HepG2 (cell line): ENCODE measurements at regions not wholly inside any gene's neighbourhood (a gene's known extent, or its start where the extent isn't known, plus 50 kb on each side); places are given as distances from the start of the nearest gene placed in this dataset.

Experiments
- DRAP1 ChIP-seq: IDR thresholded peaks from 2 replicates; pipeline ENCODE4 v1.6.1; 2016; ENCODE audit warnings: missing genetic modification reagents, missing compliant biosample characterization
- IRF2 ChIP-seq: IDR thresholded peaks from 2 replicates; pipeline ENCODE4 v1.6.1; 2018; ENCODE audit warnings: missing genetic modification reagents, missing compliant biosample characterization
- PAX8 ChIP-seq: sonication (generic); formaldehyde crosslinking; IDR thresholded peaks from 2 replicates; pipeline ENCODE4 v1.8.0; 2022; ENCODE audit warnings: mild to moderate bottlenecking, missing genetic modification reagents, borderline replicate concordance
- PBX2 ChIP-seq: IDR thresholded peaks from 2 replicates; pipeline ENCODE4 v1.6.1; 2016; ENCODE audit warnings: control low read depth
- RNF219 ChIP-seq: sonication (generic); formaldehyde crosslinking; IDR thresholded peaks from 2 replicates; pipeline ENCODE4 v1.5.0; 2020; ENCODE audit warnings: mild to moderate bottlenecking, missing genetic modification reagents
- RXRB ChIP-seq: IDR thresholded peaks from 2 replicates; pipeline ENCODE4 v1.6.1; 2016; ENCODE audit warnings: borderline replicate concordance, missing genetic modification reagents, missing compliant biosample characterization
- SP140L ChIP-seq: sonication (generic); formaldehyde crosslinking; IDR thresholded peaks from 2 replicates; pipeline ENCODE4 v1.4.0; 2020; ENCODE audit warnings: missing genetic modification reagents, borderline replicate concordance
- ZBTB4 ChIP-seq: sonication (generic); formaldehyde crosslinking; IDR thresholded peaks from 2 replicates; pipeline ENCODE4 v1.4.0; 2020; ENCODE audit warnings: missing genetic modification reagents, mild to moderate bottlenecking, borderline replicate concordance
- ZBTB46 ChIP-seq: sonication (generic); formaldehyde crosslinking; IDR thresholded peaks from 2 replicates; pipeline ENCODE4 v1.4.0; 2020; ENCODE audit warnings: mild to moderate bottlenecking, missing genetic modification reagents, borderline replicate concordance
- ZNF234 ChIP-seq: sonication (generic); formaldehyde crosslinking; conservative IDR thresholded peaks from 2 replicates; pipeline ENCODE4 v1.5.1; 2020; ENCODE audit warnings: mild to moderate bottlenecking, missing genetic modification reagents
- ZNF263 ChIP-seq: sonication (generic); formaldehyde crosslinking; IDR thresholded peaks from 2 replicates; pipeline ENCODE4 v1.4.0; 2020; ENCODE audit warnings: missing genetic modification reagents
- ZNF383 ChIP-seq: sonication (generic); formaldehyde crosslinking; IDR thresholded peaks from 2 replicates; pipeline ENCODE4 v1.4.0; 2020; ENCODE audit warnings: missing genetic modification reagents, mild to moderate bottlenecking, borderline replicate concordance
- ZNF674 ChIP-seq: sonication (generic); formaldehyde crosslinking; IDR thresholded peaks from 2 replicates; pipeline ENCODE4 v1.5.0; 2020; ENCODE audit warnings: low read depth, mild to moderate bottlenecking, missing genetic modification reagents
- ZNF709 ChIP-seq: sonication (generic); formaldehyde crosslinking; IDR thresholded peaks from 2 replicates; pipeline ENCODE4 v1.5.0; 2020; ENCODE audit warnings: mild to moderate bottlenecking, missing genetic modification reagents
- ZNF724P ChIP-seq: sonication (generic); formaldehyde crosslinking; IDR thresholded peaks from 2 replicates; pipeline ENCODE4 v1.8.0; 2022; ENCODE audit warnings: missing genetic modification reagents, borderline replicate concordance
- ZNF749 ChIP-seq: sonication (generic); formaldehyde crosslinking; IDR thresholded peaks from 2 replicates; pipeline ENCODE4 v1.8.0; 2022; ENCODE audit warnings: mild to moderate bottlenecking, missing genetic modification reagents, moderate library complexity, borderline replicate concordance
- ZNF768 ChIP-seq: sonication (generic); formaldehyde crosslinking; IDR thresholded peaks from 2 replicates; pipeline ENCODE4 v1.4.0; 2020; ENCODE audit warnings: missing genetic modification reagents
- TF ChIP-seq, protein P1 (sequence below): sonication (generic); formaldehyde crosslinking; conservative IDR thresholded peaks from 2 replicates; pipeline ENCODE4 v1.5.0; 2020; ENCODE audit warnings: missing genetic modification reagents

DNA sequence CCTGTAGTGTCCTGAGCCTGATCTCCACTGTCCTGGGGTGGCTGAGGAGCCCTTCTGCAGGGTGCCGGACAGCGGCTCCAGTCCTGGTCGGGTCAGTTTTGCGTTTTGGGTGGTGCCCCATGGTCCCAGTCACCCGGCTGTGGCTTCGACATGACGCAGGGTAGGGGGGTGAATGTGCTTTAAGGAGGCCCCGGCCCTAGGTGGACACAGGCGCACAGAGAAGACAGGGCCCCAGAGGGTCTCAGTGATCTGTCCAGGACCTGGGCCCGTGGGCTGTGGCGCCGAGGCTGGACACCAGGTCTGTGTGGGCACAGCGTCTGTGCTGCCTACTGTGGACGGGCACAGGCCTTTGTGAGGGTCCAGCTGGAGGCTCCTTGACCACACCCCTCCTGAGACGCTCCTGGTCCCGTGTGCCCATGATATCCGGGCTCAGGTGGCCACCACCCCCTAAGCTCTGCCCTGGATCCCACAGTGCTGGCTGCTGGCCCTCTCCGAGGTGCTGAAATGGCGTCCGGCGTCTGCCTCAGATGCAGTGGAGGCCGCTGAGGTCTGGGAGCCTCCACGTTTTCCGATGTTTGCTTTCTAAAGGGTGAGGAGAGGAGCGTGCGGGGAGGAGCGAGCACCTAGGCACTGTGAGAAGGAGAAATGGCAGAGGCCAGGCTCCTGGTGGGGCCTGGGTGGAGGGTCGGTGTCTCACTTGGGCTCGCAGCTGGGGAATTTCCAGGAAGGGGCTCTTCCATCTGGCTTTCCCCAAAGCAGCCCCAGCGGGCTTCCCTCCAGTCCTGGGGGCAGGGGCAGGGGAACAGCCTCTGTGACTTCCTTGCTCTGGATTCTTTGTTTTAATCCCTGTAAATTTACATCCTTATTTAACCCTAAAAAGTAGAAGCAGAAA, 56.1 kb upstream of the ACSF3 start (continued):
- TF ChIP-seq RNF219 (CRISPR knock-in tag) (no peak), ZNF709 (no peak), SP140L (CRISPR knock-in tag) (no peak), ZNF263 (CRISPR knock-in tag) (peak; percentile 44; the same call in 1 of the 2 replicates), RXRB (peak; percentile 36; the same call in 1 of the 2 replicates), ZBTB4 (no peak), IRF2 (CRISPR knock-in tag) (no peak), ZNF724P (CRISPR knock-in tag) (no peak), ZNF674 (CRISPR knock-in tag) (no peak), ZNF749 (CRISPR knock-in tag) (no peak), PBX2 (no peak), ZBTB46 (no peak), PAX8 (no peak), ZNF768 (CRISPR knock-in tag) (peak; percentile 41; the same call in 1 of the 2 replicates), ZNF234 (CRISPR knock-in tag) (no peak), ZNF383 (no peak), DRAP1 (CRISPR knock-in tag) (no peak)
- TF ChIP-seq, protein P1, sequence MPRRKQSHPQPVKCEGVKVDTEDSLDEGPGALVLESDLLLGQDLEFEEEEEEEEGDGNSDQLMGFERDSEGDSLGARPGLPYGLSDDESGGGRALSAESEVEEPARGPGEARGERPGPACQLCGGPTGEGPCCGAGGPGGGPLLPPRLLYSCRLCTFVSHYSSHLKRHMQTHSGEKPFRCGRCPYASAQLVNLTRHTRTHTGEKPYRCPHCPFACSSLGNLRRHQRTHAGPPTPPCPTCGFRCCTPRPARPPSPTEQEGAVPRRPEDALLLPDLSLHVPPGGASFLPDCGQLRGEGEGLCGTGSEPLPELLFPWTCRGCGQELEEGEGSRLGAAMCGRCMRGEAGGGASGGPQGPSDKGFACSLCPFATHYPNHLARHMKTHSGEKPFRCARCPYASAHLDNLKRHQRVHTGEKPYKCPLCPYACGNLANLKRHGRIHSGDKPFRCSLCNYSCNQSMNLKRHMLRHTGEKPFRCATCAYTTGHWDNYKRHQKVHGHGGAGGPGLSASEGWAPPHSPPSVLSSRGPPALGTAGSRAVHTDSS (CRISPR knock-in tag) = no peak
